ENCODE measurements at regions not wholly inside any gene's neighbourhood (a gene's known extent, or its start where the extent isn't known, plus 50 kb on each side); places are given as distances from the start of the nearest gene placed in this dataset.

DNA sequence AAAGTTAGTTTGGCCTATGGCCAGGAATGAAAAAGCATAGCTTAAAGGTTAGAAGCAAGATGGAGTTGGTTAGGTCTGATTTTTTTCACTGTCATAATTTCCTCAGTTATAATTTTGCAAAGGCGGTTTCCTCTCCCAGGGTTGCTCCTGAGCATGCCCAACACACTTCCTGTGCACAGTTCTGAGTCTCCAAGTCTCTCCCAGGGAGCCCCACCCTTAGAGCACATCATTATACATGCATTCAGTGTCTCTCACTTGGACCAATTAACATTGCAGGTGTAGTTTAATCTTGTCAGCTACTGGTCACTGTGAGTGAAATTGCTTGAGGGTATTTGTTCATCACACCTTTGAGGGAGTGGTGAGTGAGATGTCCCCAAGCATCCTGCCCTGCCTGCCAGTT, 96.0 kb upstream of the ATP10A start:
- no peak for DNase-seq (ENCODE audit: low read depth)

GRCh38 chr15:25955628-25956027, 92.5 kb upstream of the ATP10A start:
- no peak for DNase-seq (ENCODE audit: low read depth)

GRCh38 chr15:25954398-25954797, 91.3 kb upstream of the ATP10A start:
- no peak for DNase-seq (ENCODE audit: low read depth)

DNA sequence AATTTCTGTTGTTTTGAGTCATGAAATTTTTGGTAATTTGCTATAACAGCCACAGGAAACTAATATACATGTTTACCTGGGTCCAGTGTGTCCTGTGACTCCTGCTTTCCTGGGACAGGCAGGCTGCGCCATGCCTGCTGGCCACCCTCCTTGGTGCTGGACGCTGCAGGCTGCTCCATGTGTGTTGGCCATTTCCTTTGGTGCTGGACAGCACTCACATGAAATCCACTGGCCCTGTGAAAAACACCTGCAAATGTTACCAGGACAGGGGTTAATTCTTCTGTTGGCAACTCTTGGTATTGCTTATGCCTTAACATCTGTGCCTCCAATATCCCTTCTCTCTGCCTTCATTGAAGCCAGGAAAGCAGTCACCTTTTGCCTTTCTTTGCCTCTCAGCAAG, 86.9 kb upstream of the ATP10A start:
- DNase-seq (ENCODE audit: low read depth): no peak

GRCh38 chr15:25947323-25948314, 84.5 kb upstream of the ATP10A start:
- DNase-seq (ENCODE audit: low read depth): no peak

- no peak for DNase-seq (ENCODE audit: low read depth)
Measured at GRCh38 chr15:25946241-25946805, 83.2 kb upstream of the ATP10A start.

DNA sequence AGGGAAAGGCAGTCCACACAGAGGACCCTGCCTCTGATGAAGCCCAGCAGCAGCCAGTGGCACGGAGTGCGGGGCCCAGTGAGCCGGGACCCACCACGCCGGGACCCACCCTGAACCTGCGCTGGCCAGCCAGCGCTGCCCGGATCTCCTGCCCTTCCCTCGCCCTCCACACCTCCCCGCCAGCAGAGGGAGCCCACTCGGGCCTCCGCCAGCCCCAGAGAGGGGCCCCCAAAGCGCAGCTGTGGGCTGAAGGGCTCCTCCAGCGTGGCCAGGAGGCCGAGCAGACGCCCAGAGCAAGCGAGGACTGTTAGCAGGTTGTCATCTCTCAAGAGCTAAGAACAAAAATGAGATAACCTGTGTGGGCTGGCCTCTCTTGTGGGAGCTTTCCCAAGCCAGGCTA, 81.3 kb upstream of the ATP10A start:
- DNase-seq (ENCODE audit: low read depth): no peak

- no peak for DNase-seq (ENCODE audit: low read depth)
Measured at GRCh38 chr15:25943831-25944230, 80.7 kb upstream of the ATP10A start.

- no peak for DNase-seq (ENCODE audit: low read depth)
Measured at GRCh38 chr15:25939122-25939521, 76.0 kb upstream of the ATP10A start.

GRCh38 chr15:25937796-25938195, 74.7 kb upstream of the ATP10A start:
- DNase-seq (ENCODE audit: low read depth): no peak

GRCh38 chr15:25936004-25936403, 72.9 kb upstream of the ATP10A start:
- no peak for DNase-seq (ENCODE audit: low read depth)

- peak; percentile 71 for DNase-seq (ENCODE audit: low read depth)
Measured at GRCh38 chr15:25933456-25934158, 70.5 kb upstream of the ATP10A start.

GRCh38 chr15:25932696-25933095, 69.6 kb upstream of the ATP10A start:
- DNase-seq (ENCODE audit: low read depth): no peak

DNA sequence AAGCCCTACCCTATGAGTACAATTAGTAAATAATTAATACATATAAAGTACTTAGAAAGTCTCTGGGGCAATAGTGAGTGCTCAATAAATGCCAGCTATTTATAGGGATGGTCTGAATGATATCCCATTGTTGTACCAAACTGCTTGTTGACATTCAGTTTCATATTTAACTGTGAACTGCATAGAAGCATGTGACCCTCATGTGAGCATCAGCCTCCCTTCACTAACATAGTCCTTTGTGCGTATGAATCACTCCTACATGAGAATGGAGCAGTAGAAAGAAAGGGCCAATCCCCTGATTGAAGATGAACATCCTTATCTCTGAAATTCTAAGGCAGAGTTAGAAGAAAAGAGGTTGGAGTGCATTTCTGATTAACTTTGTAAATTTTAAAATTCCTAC, 68.7 kb upstream of the ATP10A start:
- DNase-seq (ENCODE audit: low read depth): no peak

DNA sequence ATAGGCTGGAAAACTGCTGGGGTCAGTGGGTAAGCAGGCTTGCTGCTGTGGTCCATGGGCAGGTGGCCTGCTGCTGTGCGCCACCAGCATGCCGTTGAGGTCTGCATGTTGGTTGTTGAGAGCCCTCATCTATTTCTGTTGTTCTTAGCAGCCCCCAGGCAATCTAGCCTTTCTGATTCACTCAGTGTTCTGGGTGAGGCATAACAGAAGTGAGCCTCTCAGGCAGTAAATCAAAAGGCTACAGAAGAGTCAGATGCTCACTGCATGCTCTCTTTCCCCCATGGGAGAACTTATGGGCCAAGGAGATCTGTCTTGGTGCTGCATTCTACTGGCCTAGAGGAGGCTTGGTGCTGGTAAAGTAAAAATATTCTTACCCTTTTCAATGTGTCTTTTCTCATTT, 67.8 kb upstream of the ATP10A start:
- DNase-seq (ENCODE audit: low read depth): no peak

All from GM04504 (cell line).